ENCODE measurements at regions not wholly inside any gene's neighbourhood (a gene's known extent, or its start where the extent isn't known, plus 50 kb on each side); places are given as distances from the start of the nearest gene placed in this dataset.

GRCh38 chr16:86751076-86752030, 173.0 kb downstream of the FOXL1 start:
- Histone ChIP-seq H3K4me1 (ENCODE audit: control insufficient read depth, insufficient read depth, low read length) (no peaks in the 10 kb centered on the region), H2AFZ (ENCODE audit: control insufficient read depth, low read depth, low read length) (no peak overlapping the region), H3K9ac (ENCODE audit: control insufficient read depth, insufficient read depth, low read length) (no peak overlapping the region), H3K79me2 (ENCODE audit: control insufficient read depth, insufficient read depth, low read length) (no peaks in the 10 kb centered on the region), H3K4me3 (no peak overlapping the region), H3K9me3 (replicated peaks; ENCODE audit: control insufficient read depth, insufficient read depth, low read length) (no peaks in the 10 kb centered on the region), H3K27me3 (replicated peaks in 1 of 2; ENCODE audit: control insufficient read depth in 2 of 2, insufficient read depth in 2 of 2, low read length in 1 of 2) (no peaks in the 10 kb centered on the region), H3K4me2 (ENCODE audit: control insufficient read depth, insufficient read depth) (no peak overlapping the region), H4K20me1 (ENCODE audit: control insufficient read depth, insufficient read depth) (no peaks in the 10 kb centered on the region), H3K27ac (ENCODE audit: control insufficient read depth, insufficient read depth) (no peak overlapping the region), H3K36me3 (ENCODE audit: control insufficient read depth in 2 of 2, insufficient read depth in 2 of 2, low read length in 1 of 2) (no peaks in the 10 kb centered on the region)
- intact Hi-C loops (cut with micrococcal nuclease; ENCODE audit: unreplicated experiment), result no loop called here
- BruUV-seq (replicated peaks), result no TSS peak
- FAIRE-seq (no peak), DNase-seq (ENCODE audit: low read depth, low spot score) (no peak), ATAC-seq (no peak)
- 32% methylated on average over 12 of the region's 12 CpGs for WGBS (ENCODE audit: insufficient coverage, insufficient replicate concordance, low lambda C conversion rate, missing lambda C conversion rate)
- SMC1A ChIA-PET (ENCODE audit: uncharacterized antibody, unreplicated experiment), result interaction anchor here (0.6 to 1.8 kb wide), 5 partner anchors 8 to 751 kb away, joined by 3 to 7 read pairs (median 3); no protein-coding TSS in a partner anchor
- in situ Hi-C loops (cut with MboI), result no loop called here
- CTCF ChIA-PET, result interaction anchor here (0.9 to 2.9 kb wide), 2 partner anchors 9 to 89 kb away, joined by 3 to 12 read pairs; no protein-coding TSS in a partner anchor
- POLR2A ChIA-PET, result no interaction called here
- RAD21 ChIA-PET (ENCODE audit: unreplicated experiment), result interaction anchor here (1.9 kb wide), 1 partner anchor 87 kb away, joined by 9 read pairs; no protein-coding TSS in a partner anchor
- TF ChIP-seq KAT2A (conservative IDR thresholded peaks at IDR 0.05; ENCODE audit: control insufficient read depth, low read depth, low read length), result no peak
- no peak for TF ChIP-seq MXI1 (IDR thresholded peaks at IDR 0.05; ENCODE audit: low read depth, low read length)
- no peak for TF ChIP-seq GATAD2B (conservative IDR thresholded peaks at IDR 0.05; ENCODE audit: low read depth)

DNA sequence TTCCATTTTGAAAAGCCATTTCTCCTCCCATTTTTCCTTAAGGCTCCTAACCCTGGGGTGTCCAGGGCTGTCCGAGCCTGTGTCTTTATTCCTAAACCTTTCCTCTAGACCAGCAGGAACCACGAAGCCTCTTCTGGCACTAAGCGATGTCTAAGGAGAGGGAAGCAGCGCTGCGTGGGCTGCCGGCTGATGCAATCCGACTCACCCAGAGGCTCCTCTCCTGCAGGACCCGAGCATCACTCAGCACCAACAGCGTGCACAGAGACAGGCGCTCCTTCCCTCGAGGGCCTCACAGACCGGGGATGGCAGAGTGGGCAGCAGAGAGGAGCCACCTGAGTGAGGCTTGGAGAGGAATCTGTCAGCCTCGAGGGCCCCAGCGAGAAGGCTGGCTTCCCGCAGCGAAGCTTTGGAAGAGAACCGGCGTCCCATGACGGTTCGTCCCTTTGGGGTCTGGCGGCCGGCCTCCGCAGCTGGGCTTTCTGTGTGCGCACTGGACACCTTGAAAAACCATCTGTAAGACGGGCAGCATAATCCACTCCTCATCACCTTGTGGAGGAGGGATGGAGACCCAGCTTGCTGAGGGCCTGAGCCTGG, 174.3 kb downstream of the FOXL1 start:
- SMC1A ChIA-PET (ENCODE audit: uncharacterized antibody, unreplicated experiment), result no interaction called here
- Histone ChIP-seq H3K9ac (ENCODE audit: control insufficient read depth, insufficient read depth, low read length) (no peak overlapping the region), H3K36me3 (ENCODE audit: control insufficient read depth in 2 of 2, insufficient read depth in 2 of 2, low read length in 1 of 2) (no peaks in the 10 kb centered on the region), H3K27ac (ENCODE audit: control insufficient read depth, insufficient read depth) (no peak overlapping the region), H4K20me1 (ENCODE audit: control insufficient read depth, insufficient read depth) (no peaks in the 10 kb centered on the region), H3K4me3 (no peak overlapping the region), H3K9me3 (replicated peaks; ENCODE audit: control insufficient read depth, insufficient read depth, low read length) (no peaks in the 10 kb centered on the region), H2AFZ (ENCODE audit: control insufficient read depth, low read depth, low read length) (no peak overlapping the region), H3K79me2 (ENCODE audit: control insufficient read depth, insufficient read depth, low read length) (no peaks in the 10 kb centered on the region), H3K4me2 (ENCODE audit: control insufficient read depth, insufficient read depth) (no peak overlapping the region), H3K27me3 (replicated peaks in 1 of 2; ENCODE audit: control insufficient read depth in 2 of 2, insufficient read depth in 2 of 2, low read length in 1 of 2) (0 out of 4 replicates have a peak, but pooled peaks cover 0 to 2% of the 10 kb centered on the region in 2 experiments), H3K4me1 (ENCODE audit: control insufficient read depth, insufficient read depth, low read length) (no peaks in the 10 kb centered on the region)
- intact Hi-C loops (cut with micrococcal nuclease; ENCODE audit: unreplicated experiment) (no loop called here), in situ Hi-C loops (cut with MboI) (no loop called here)
- BruUV-seq (replicated peaks), result no TSS peak
- no peak for ATAC-seq
- RAD21 ChIA-PET (ENCODE audit: unreplicated experiment), result interaction anchor here (1.1 kb wide), 1 partner anchor 88 kb away, joined by 3 read pairs; no protein-coding TSS in a partner anchor
- DNase-seq (ENCODE audit: low read depth, low spot score), result no peak
- POLR2A ChIA-PET, result no interaction called here
- CTCF ChIA-PET, result no interaction called here
- WGBS (ENCODE audit: insufficient coverage, insufficient replicate concordance, low lambda C conversion rate, missing lambda C conversion rate), result 59% methylated on average over 25 of the region's 25 CpGs
- no peak for FAIRE-seq
- no peak for TF ChIP-seq ZNF622 (IDR thresholded peaks at IDR 0.05)
- TF ChIP-seq PRDM15 (CRISPR knock-in tag; IDR thresholded peaks at IDR 0.05), result no peak
- no peak for TF ChIP-seq ESRRA (IDR thresholded peaks at IDR 0.05; ENCODE audit: low read length)
- TF ChIP-seq E4F1 (IDR thresholded peaks at IDR 0.05; ENCODE audit: borderline replicate concordance, partially characterized antibody), result no peak
- no peak for TF ChIP-seq SUPT20H (IDR thresholded peaks at IDR 0.05; ENCODE audit: borderline replicate concordance, control insufficient read depth, low read depth, low read length)
